SK-N-MC (cell line): ENCODE measurements at regions not wholly inside any gene's neighbourhood (a gene's known extent, or its start where the extent isn't known, plus 50 kb on each side); places are given as distances from the start of the nearest gene placed in this dataset.
A peak's percentile ranks its signal among the peaks of the same experiment; 100 is the strongest.

Experiments used
- DNase-seq: peaks from one replicate; pipeline ENCODE4 v3.0.0-alpha.2; 2011; ENCODE audit warnings: low read depth, low spot score
- H3K27ac ChIP-seq: fragments of 200-600 bp; sonication (generic); 2 replicates; pipeline ENCODE4 v1.5.1; 2016; ENCODE audit warnings: mixed run types
- H3K36me3 ChIP-seq: fragments of 200-600 bp; sonication (generic); 2 replicates; pipeline ENCODE4 v1.6.1; 2017; ENCODE audit warnings: antibody characterized with exemption, low read length, mixed read lengths; ENCODE audit not compliant: insufficient read depth
- H3K4me3 ChIP-seq: fragments of 200-600 bp; sonication (generic); 2 replicates; pipeline ENCODE4 v1.5.1; 2016
- H3K9ac ChIP-seq: fragments of 200-600 bp; sonication (generic); 2 replicates; pipeline ENCODE4 v1.8.0; 2017; ENCODE audit warnings: mixed run types, mixed read lengths; ENCODE audit not compliant: insufficient read length
- H3K9me3 ChIP-seq: fragments of 200-600 bp; sonication (generic); 2 replicates; pipeline ENCODE4 v1.6.1; 2017; ENCODE audit warnings: low read depth, mild to moderate bottlenecking, antibody characterized with exemption, low read length, moderate library complexity, mixed read lengths
- EZH2 ChIP-seq: fragments of 200-600 bp; sonication (generic); IDR thresholded peaks from one replicate; pipeline ENCODE4 v1.6.1; 2017; ENCODE audit warnings: antibody characterized with exemption
- FOXP2 ChIP-seq: optimal IDR thresholded peaks from 2 replicates; pipeline ENCODE3; 2011; ENCODE audit warnings: mild to moderate bottlenecking, moderate library complexity; ENCODE audit not compliant: insufficient read depth; ENCODE audit errors: extremely low read length, control extremely low read depth
- POLR2AphosphoS5 ChIP-seq: IDR thresholded peaks from 2 replicates; pipeline ENCODE4 v1.6.1; 2012; ENCODE audit warnings: mild to moderate bottlenecking, low read depth, low read length, borderline replicate concordance

GRCh38 chr7:1329966-1330800 is 97.5 kb downstream of the UNCX start:
- DNase-seq, result no peak
- TF ChIP-seq EZH2, result no peak
- TF ChIP-seq POLR2AphosphoS5, result no peak
- TF ChIP-seq FOXP2, result no peak
- Histone ChIP-seq H3K9me3 (no peaks in the 10 kb centered on the region), H3K36me3 (no peaks in the 10 kb centered on the region), H3K4me3 (no peak overlapping the region), H3K27ac (no peak overlapping the region), H3K9ac (no peak overlapping the region)

GRCh38 chr7:1330801-1331425 is 98.2 kb downstream of the UNCX start:
- Histone ChIP-seq H3K9ac (no peak overlapping the region), H3K9me3 (no peaks in the 10 kb centered on the region), H3K36me3 (no peaks in the 10 kb centered on the region), H3K27ac (no peak overlapping the region), H3K4me3 (no peak overlapping the region)
- DNase-seq, result no peak
- no peak for TF ChIP-seq EZH2

- no peak overlapping the region for H3K9ac ChIP-seq
- no peak overlapping the region for H3K27ac ChIP-seq
- peak; percentile 5 for DNase-seq
- TF ChIP-seq POLR2AphosphoS5, result no peak
- no peak for TF ChIP-seq FOXP2
- TF ChIP-seq EZH2, result no peak
- H3K9me3 ChIP-seq, result 0 out of 2 replicates have a peak, but pooled peaks cover 2% of the 10 kb centered on the region
- no peaks in the 10 kb centered on the region for H3K36me3 ChIP-seq
- H3K4me3 ChIP-seq, result no peak overlapping the region
Observed at GRCh38 chr7:1331561-1332467, 99.1 kb downstream of the UNCX start.

- Histone ChIP-seq H3K4me3 (no peak overlapping the region), H3K36me3 (no peaks in the 10 kb centered on the region), H3K9ac (no peak overlapping the region), H3K27ac (no peak overlapping the region), H3K9me3 (0 out of 2 replicates have a peak, but pooled peaks cover 5% of the 10 kb centered on the region)
- no peak for DNase-seq
- TF ChIP-seq EZH2 (no peak), FOXP2 (no peak), POLR2AphosphoS5 (no peak)
Observed at GRCh38 chr7:1336509-1336908, 103.8 kb downstream of the UNCX start.

GRCh38 chr7:1339611-1340010 is 106.9 kb downstream of the UNCX start:
- H3K9ac ChIP-seq, result no peak overlapping the region
- TF ChIP-seq EZH2 (no peak), FOXP2 (no peak), POLR2AphosphoS5 (no peak)
- H3K27ac ChIP-seq, result no peak overlapping the region
- H3K4me3 ChIP-seq, result no peak overlapping the region
- DNase-seq, result no peak
- no peaks in the 10 kb centered on the region for H3K36me3 ChIP-seq
- 0 out of 2 replicates have a peak, but pooled peaks cover 5% of the 10 kb centered on the region for H3K9me3 ChIP-seq

- TF ChIP-seq FOXP2 (no peak), POLR2AphosphoS5 (no peak), EZH2 (no peak)
- 0 out of 2 replicates have a peak, but pooled peaks cover 5% of the 10 kb centered on the region for H3K9me3 ChIP-seq
- no peaks in the 10 kb centered on the region for H3K36me3 ChIP-seq
- DNase-seq, result no peak
- no peak overlapping the region for H3K27ac ChIP-seq
- no peak overlapping the region for H3K4me3 ChIP-seq
- no peak overlapping the region for H3K9ac ChIP-seq
Observed at GRCh38 chr7:1340031-1340430, 107.4 kb downstream of the UNCX start.

GRCh38 chr7:1340461-1341360 is 108.0 kb downstream of the UNCX start:
- Histone ChIP-seq H3K9me3 (0 out of 2 replicates have a peak, but pooled peaks cover 5% of the 10 kb centered on the region), H3K9ac (no peak overlapping the region), H3K27ac (no peak overlapping the region), H3K36me3 (no peaks in the 10 kb centered on the region), H3K4me3 (no peak overlapping the region)
- TF ChIP-seq EZH2 (no peak), POLR2AphosphoS5 (no peak), FOXP2 (no peak)
- no peak for DNase-seq
